H9 (cell line): ENCODE measurements at regions not wholly inside any gene's neighbourhood (a gene's known extent, or its start where the extent isn't known, plus 50 kb on each side); places are given as distances from the start of the nearest gene placed in this dataset.

Source experiments
- DNase-seq: peaks from one replicate; pipeline ENCODE4 v3.0.0-alpha.2; 2017
- H2AFZ ChIP-seq: one replicate; pipeline ENCODE4 v1.6.1; 2013; ENCODE audit warnings: mild to moderate bottlenecking, low read length, control low read depth, moderate library complexity
- H2AK5ac ChIP-seq: 2 replicates; pipeline ENCODE4 v1.6.1; 2013; ENCODE audit warnings: low read length, control low read depth, mixed read lengths; ENCODE audit not compliant: insufficient read length
- H2BK120ac ChIP-seq: one replicate; pipeline ENCODE4 v1.6.1; 2013; ENCODE audit warnings: low read depth, mild to moderate bottlenecking, low read length, control low read depth, inconsistent platforms; ENCODE audit not compliant: poor library complexity, severe bottlenecking
- H2BK12ac ChIP-seq: 2 replicates; pipeline ENCODE4 v1.6.1; 2013; ENCODE audit warnings: low read length, control low read depth, mixed read lengths, low read depth; ENCODE audit not compliant: insufficient read length
- H2BK15ac ChIP-seq: 2 replicates; pipeline ENCODE4 v1.6.1; 2013; ENCODE audit warnings: low read depth, low read length, control low read depth
- H2BK20ac ChIP-seq: one replicate; pipeline ENCODE4 v1.6.1; 2013; ENCODE audit warnings: low read depth, mild to moderate bottlenecking, low read length, control low read depth, inconsistent platforms; ENCODE audit not compliant: poor library complexity, severe bottlenecking
- H2BK5ac ChIP-seq: 2 replicates; pipeline ENCODE4 v1.6.1; 2013; ENCODE audit warnings: low read length, control low read depth, mixed read lengths; ENCODE audit not compliant: insufficient read length
- H3K14ac ChIP-seq: 2 replicates; pipeline ENCODE4 v1.6.1; 2013; ENCODE audit warnings: low read length, control low read depth; ENCODE audit not compliant: insufficient read depth
- H3K18ac ChIP-seq: 2 replicates; pipeline ENCODE4 v1.6.1; 2013; ENCODE audit warnings: low read depth, mild to moderate bottlenecking, mixed read lengths, low read length, control low read depth; ENCODE audit not compliant: insufficient read length
- H3K23ac ChIP-seq: 2 replicates; pipeline ENCODE4 v1.6.1; 2013; ENCODE audit warnings: low read length, control low read depth, mixed read lengths, low read depth; ENCODE audit not compliant: insufficient read length
- H3K23me2 ChIP-seq: 2 replicates; pipeline ENCODE4 v1.6.1; 2013; ENCODE audit warnings: low read depth, mild to moderate bottlenecking, mixed read lengths, low read length, control low read depth; ENCODE audit not compliant: insufficient read length, poor library complexity, severe bottlenecking
- H3K27ac ChIP-seq: 2 replicates; pipeline ENCODE4 v1.5.1; 2013; ENCODE audit warnings: low read length, control low read depth, mixed read lengths, low read depth; ENCODE audit not compliant: insufficient read length
- H3K27me3 ChIP-seq: 2 replicates; pipeline ENCODE4 v1.6.1; 2013; ENCODE audit warnings: low read length, control low read depth, inconsistent platforms; ENCODE audit not compliant: insufficient read depth
- H3K4ac ChIP-seq: 2 replicates; pipeline ENCODE4 v1.6.1; 2013; ENCODE audit warnings: low read depth, mild to moderate bottlenecking, control low read depth, inconsistent platforms, low read length, moderate library complexity
- H3K4me1 ChIP-seq: 2 replicates; pipeline ENCODE4 v1.6.1; 2013; ENCODE audit warnings: low read length, control low read depth, inconsistent platforms; ENCODE audit not compliant: insufficient read depth
- H3K4me2 ChIP-seq: 2 replicates; pipeline ENCODE4 v1.6.1; 2013; ENCODE audit warnings: low read length, control low read depth, mixed read lengths; ENCODE audit not compliant: insufficient read length, insufficient read depth
- H3K56ac ChIP-seq: 2 replicates; pipeline ENCODE4 v1.6.1; 2013; ENCODE audit warnings: low read depth, mild to moderate bottlenecking, mixed read lengths, low read length, control low read depth; ENCODE audit not compliant: insufficient read length
- H3K79me1 ChIP-seq: 2 replicates; pipeline ENCODE4 v1.6.1; 2013; ENCODE audit warnings: low read depth, mild to moderate bottlenecking, moderate library complexity, low read length, control low read depth, inconsistent platforms; ENCODE audit not compliant: insufficient read depth, poor library complexity, severe bottlenecking
- H3K79me2 ChIP-seq: 2 replicates; pipeline ENCODE4 v1.6.1; 2013; ENCODE audit warnings: low read length, control low read depth, inconsistent platforms; ENCODE audit not compliant: insufficient read depth
- H3K9ac ChIP-seq: 2 replicates; pipeline ENCODE4 v1.6.1; 2013; ENCODE audit warnings: low read length, control low read depth, mixed read lengths; ENCODE audit not compliant: insufficient read length; ENCODE audit errors: extremely low read depth
- H3K9me3 ChIP-seq: one replicate; pipeline ENCODE4 v1.6.1; 2013; ENCODE audit warnings: low read depth, low read length, inconsistent platforms; ENCODE audit not compliant: control insufficient read depth
- H3T11ph ChIP-seq: one replicate; pipeline ENCODE4 v1.6.1; 2013; ENCODE audit warnings: mild to moderate bottlenecking, low read length, control low read depth, inconsistent platforms
- H4K20me1 ChIP-seq: one replicate; pipeline ENCODE4 v1.6.1; 2013; ENCODE audit not compliant: control insufficient read depth, insufficient read length, insufficient read depth
- H4K5ac ChIP-seq: 2 replicates; pipeline ENCODE4 v1.6.1; 2013; ENCODE audit warnings: low read depth, mild to moderate bottlenecking, mixed read lengths, low read length, control low read depth; ENCODE audit not compliant: insufficient read length
- H4K8ac ChIP-seq: replicated peaks from 2 replicates; pipeline ENCODE4 v1.6.1; 2013; ENCODE audit warnings: low read length, control low read depth, mixed read lengths, low read depth; ENCODE audit not compliant: insufficient read length
- H4K91ac ChIP-seq: 2 replicates; pipeline ENCODE4 v1.6.1; 2013; ENCODE audit warnings: low read depth, mild to moderate bottlenecking, moderate library complexity, mixed read lengths, low read length, control low read depth; ENCODE audit not compliant: insufficient read length
- H3K27ac Mint-ChIP-seq, 3 experiments: 2 replicates in 2 of 3; 3 replicates in 1 of 3; pipeline ENCODE4 v1.8.0; 2020 to 2021; ENCODE audit warnings: mixed read lengths in 3 of 3, mild to moderate bottlenecking in 1 of 3, moderate library complexity in 1 of 3
- H3K27me3 Mint-ChIP-seq: 2 replicates; pipeline ENCODE4 v1.8.0; 2021; ENCODE audit warnings: low read depth, mild to moderate bottlenecking, moderate library complexity, mixed read lengths
- H3K36me3 Mint-ChIP-seq, 3 experiments: 2 replicates in 2 of 3; 3 replicates in 1 of 3; pipeline ENCODE4 v1.8.0; 2020 to 2021; ENCODE audit warnings: low read depth in 3 of 3, mixed read lengths in 3 of 3; ENCODE audit not compliant: insufficient read depth in 1 of 3
- H3K4me1 Mint-ChIP-seq, 2 experiments: 2 replicates each; pipeline ENCODE4 v1.8.0; 2020; ENCODE audit warnings: mixed read lengths in 2 of 2
- H3K4me3 Mint-ChIP-seq, 2 experiments: 2 replicates in 1 of 2; 3 replicates in 1 of 2; pipeline ENCODE4 v1.8.0; 2020 to 2021; ENCODE audit warnings: mild to moderate bottlenecking in 2 of 2, mixed read lengths in 2 of 2, moderate library complexity in 1 of 2
- H3K9me3 Mint-ChIP-seq, 2 experiments: 2 replicates in 1 of 2; 3 replicates in 1 of 2; pipeline ENCODE4 v1.8.0; 2020; ENCODE audit warnings: mild to moderate bottlenecking in 2 of 2, mixed read lengths in 2 of 2, moderate library complexity in 1 of 2
- WGBS: extraction: QIAGEN DNeasy Blood & Tissue Kit; methylation state at CpG from one replicate; pipeline ENCODE4 v1.1.7; 2013; ENCODE audit warnings: missing lambda C conversion rate, low lambda C conversion rate, mixed read lengths; ENCODE audit not compliant: insufficient read length; ENCODE audit errors: extremely low coverage; 5-methylcytosine and 5-hydroxymethylcytosine counted together
- TF ChIP-seq, protein P1 (sequence below): fragments of 200-600 bp; sonication (generic); conservative IDR thresholded peaks from 3 replicates; pipeline ENCODE4 v1.8.0; 2021; ENCODE audit warnings: antibody characterized with exemption, mild to moderate bottlenecking

DNA sequence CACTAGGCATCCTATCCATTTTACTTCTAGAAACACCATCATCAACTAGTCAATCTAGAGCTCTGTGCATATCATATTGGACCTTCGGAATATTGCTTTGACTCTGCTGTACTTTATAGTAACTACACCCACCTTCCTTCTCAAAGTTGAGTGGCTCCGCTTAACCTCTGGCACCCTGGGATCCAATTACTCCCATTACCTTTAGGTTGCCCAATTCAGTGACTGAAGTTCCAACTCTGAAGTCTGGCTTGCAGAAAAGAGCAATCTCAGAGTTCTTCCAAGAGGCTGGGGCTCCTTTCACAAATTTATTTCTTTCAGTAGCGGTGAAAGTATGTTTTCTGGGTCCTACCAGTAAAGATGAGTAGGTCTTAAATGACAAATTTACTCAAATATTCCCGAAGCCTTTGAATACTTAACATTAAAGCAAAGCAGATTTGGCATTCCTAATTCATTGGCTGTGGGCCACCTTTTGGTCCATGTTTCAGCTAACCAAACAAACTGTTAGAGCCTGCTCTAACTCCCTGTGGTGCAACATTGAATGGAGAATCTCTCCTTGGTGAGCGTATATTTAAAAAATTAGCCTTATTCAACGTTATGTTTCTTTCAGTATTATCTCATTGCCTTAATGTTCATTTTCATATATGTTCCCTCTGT is 1215.8 kb downstream of the RAPGEF2 start:
- Histone ChIP-seq H2BK120ac (no peak overlapping the region), H3K9me3 (no peaks in the 10 kb centered on the region), H4K8ac (no peak overlapping the region), H3K4me2 (no peak overlapping the region), H3K23ac (no peak overlapping the region), H3K14ac (no peak overlapping the region), H3K4me1 (no peaks in the 10 kb centered on the region), H3K27ac (no peak overlapping the region), H2BK5ac (no peak overlapping the region), H2BK12ac (no peak overlapping the region), H3T11ph (no peak overlapping the region), H2AFZ (no peak overlapping the region), H4K20me1 (no peaks in the 10 kb centered on the region), H2BK20ac (no peak overlapping the region), H4K91ac (no peak overlapping the region), H2AK5ac (no peak overlapping the region), H3K18ac (no peak overlapping the region), H2BK15ac (no peak overlapping the region), H3K27me3 (no peaks in the 10 kb centered on the region), H4K5ac (no peak overlapping the region), H3K23me2 (no peaks in the 10 kb centered on the region), H3K56ac (no peak overlapping the region), H3K9ac (no peak overlapping the region), H3K4ac (no peak overlapping the region), H3K79me2 (no peaks in the 10 kb centered on the region), H3K79me1 (no peaks in the 10 kb centered on the region)
- TF ChIP-seq, protein P1, sequence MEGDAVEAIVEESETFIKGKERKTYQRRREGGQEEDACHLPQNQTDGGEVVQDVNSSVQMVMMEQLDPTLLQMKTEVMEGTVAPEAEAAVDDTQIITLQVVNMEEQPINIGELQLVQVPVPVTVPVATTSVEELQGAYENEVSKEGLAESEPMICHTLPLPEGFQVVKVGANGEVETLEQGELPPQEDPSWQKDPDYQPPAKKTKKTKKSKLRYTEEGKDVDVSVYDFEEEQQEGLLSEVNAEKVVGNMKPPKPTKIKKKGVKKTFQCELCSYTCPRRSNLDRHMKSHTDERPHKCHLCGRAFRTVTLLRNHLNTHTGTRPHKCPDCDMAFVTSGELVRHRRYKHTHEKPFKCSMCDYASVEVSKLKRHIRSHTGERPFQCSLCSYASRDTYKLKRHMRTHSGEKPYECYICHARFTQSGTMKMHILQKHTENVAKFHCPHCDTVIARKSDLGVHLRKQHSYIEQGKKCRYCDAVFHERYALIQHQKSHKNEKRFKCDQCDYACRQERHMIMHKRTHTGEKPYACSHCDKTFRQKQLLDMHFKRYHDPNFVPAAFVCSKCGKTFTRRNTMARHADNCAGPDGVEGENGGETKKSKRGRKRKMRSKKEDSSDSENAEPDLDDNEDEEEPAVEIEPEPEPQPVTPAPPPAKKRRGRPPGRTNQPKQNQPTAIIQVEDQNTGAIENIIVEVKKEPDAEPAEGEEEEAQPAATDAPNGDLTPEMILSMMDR = no peak
- DNase-seq = no peak
- no peaks in the 10 kb centered on the region for H3K27me3 Mint-ChIP-seq
- no CpG with 5 or more reads among the region's 6 CpGs for WGBS
- no peaks in the 10 kb centered on the region for H3K4me1 Mint-ChIP-seq
- no peak overlapping the region for H3K27ac Mint-ChIP-seq
- no peaks in the 10 kb centered on the region for H3K9me3 Mint-ChIP-seq
- no peaks in the 10 kb centered on the region for H3K36me3 Mint-ChIP-seq
- no peak overlapping the region for H3K4me3 Mint-ChIP-seq
